ENCODE measurements at regions not wholly inside any gene's neighbourhood (a gene's known extent, or its start where the extent isn't known, plus 50 kb on each side); places are given as distances from the start of the nearest gene placed in this dataset.

- DNase-seq = no peak
- intact Hi-C loops (cut with DNase I) = loop anchor here (10.0 kb wide), 1 partner anchor 528 kb away; no protein-coding TSS in a partner anchor
Observed at GRCh38 chr14:94906991-94907587, 137.2 kb upstream of the GSC start.

GRCh38 chr14:94906577-94906976, 136.7 kb upstream of the GSC start:
- intact Hi-C loops (cut with DNase I) = loop anchor here (10.0 kb wide), 1 partner anchor 528 kb away; no protein-coding TSS in a partner anchor

GRCh38 chr14:94904636-94905035, 134.7 kb upstream of the GSC start:
- no peak for DNase-seq
- intact Hi-C loops (cut with DNase I) = loop anchor here (10.0 kb wide), 1 partner anchor 530 kb away; no protein-coding TSS in a partner anchor

More at GRCh38 chr14:94906577-94906976, 136.7 kb upstream of the GSC start:
- DNase-seq = no peak

GRCh38 chr14:94903883-94904282, 134.0 kb upstream of the GSC start:
- intact Hi-C loops (cut with DNase I) = loop anchor here (10.0 kb wide), 1 partner anchor 531 kb away; no protein-coding TSS in a partner anchor
- DNase-seq = no peak

- intact Hi-C loops (cut with DNase I) = loop anchor here (10.0 kb wide), 1 partner anchor 531 kb away; no protein-coding TSS in a partner anchor
- DNase-seq = no peak
Observed at GRCh38 chr14:94903338-94903737, 133.4 kb upstream of the GSC start.

GRCh38 chr14:94897561-94897960, 127.6 kb upstream of the GSC start:
- intact Hi-C loops (cut with DNase I) = no loop called here

GRCh38 chr14:94897082-94897481, 127.2 kb upstream of the GSC start:
- DNase-seq = no peak
- intact Hi-C loops (cut with DNase I) = no loop called here

More at GRCh38 chr14:94897561-94897960, 127.6 kb upstream of the GSC start:
- no peak for DNase-seq

- DNase-seq = no peak
- intact Hi-C loops (cut with DNase I) = no loop called here
Observed at GRCh38 chr14:94893411-94894160, 123.7 kb upstream of the GSC start.

GRCh38 chr14:94890785-94891184, 120.9 kb upstream of the GSC start:
- intact Hi-C loops (cut with DNase I) = no loop called here
- DNase-seq = no peak

GRCh38 chr14:94889520-94890312, 119.8 kb upstream of the GSC start:
- intact Hi-C loops (cut with DNase I) = no loop called here
- DNase-seq = no peak

- intact Hi-C loops (cut with DNase I) = no loop called here
- DNase-seq = peak; percentile 8 to 84 (median 56)
Observed at GRCh38 chr14:94888121-94888520, 118.2 kb upstream of the GSC start.

- DNase-seq = no peak
- intact Hi-C loops (cut with DNase I) = no loop called here
Observed at GRCh38 chr14:94887591-94887990, 117.7 kb upstream of the GSC start.

GRCh38 chr14:94886931-94887330, 117.0 kb upstream of the GSC start:
- DNase-seq = no peak
- intact Hi-C loops (cut with DNase I) = no loop called here

GRCh38 chr14:94885481-94886155, 115.7 kb upstream of the GSC start:
- intact Hi-C loops (cut with DNase I) = no loop called here
- no peak for DNase-seq

- DNase-seq = no peak
- intact Hi-C loops (cut with DNase I) = no loop called here
Observed at GRCh38 chr14:94884616-94885230, 114.8 kb upstream of the GSC start.

- intact Hi-C loops (cut with DNase I) = no loop called here
- no peak for DNase-seq
Observed at GRCh38 chr14:94882401-94882800, 112.5 kb upstream of the GSC start.

- intact Hi-C loops (cut with DNase I) = no loop called here
- no peak for DNase-seq
Observed at GRCh38 chr14:94880876-94881275, 111.0 kb upstream of the GSC start.

GRCh38 chr14:94880106-94880505, 110.2 kb upstream of the GSC start:
- no peak for DNase-seq
- intact Hi-C loops (cut with DNase I) = no loop called here

- DNase-seq = no peak
- intact Hi-C loops (cut with DNase I) = no loop called here
Observed at GRCh38 chr14:94879537-94879936, 109.6 kb upstream of the GSC start.
